Muscle of leg (tissue), 3 donors: ENCODE measurements at regions not wholly inside any gene's neighbourhood (a gene's known extent, or its start where the extent isn't known, plus 50 kb on each side); places are given as distances from the start of the nearest gene placed in this dataset.

Experiments used
- DNase-seq: peaks from one replicate; pipeline ENCODE4 v3.0.0; 2013
- H3K27ac ChIP-seq: one replicate; pipeline ENCODE4 v1.5.1; 2013; ENCODE audit warnings: mild to moderate bottlenecking, low read length, control low read depth
- H3K27me3 ChIP-seq: one replicate; pipeline ENCODE4 v1.6.1; 2013; ENCODE audit warnings: low read length; ENCODE audit not compliant: control insufficient read depth, insufficient read depth
- H3K36me3 ChIP-seq: one replicate; pipeline ENCODE4 v1.6.1; 2013; ENCODE audit warnings: low read length; ENCODE audit not compliant: control insufficient read depth, insufficient read depth
- H3K4me1 ChIP-seq: one replicate; pipeline ENCODE4 v1.6.1; 2013; ENCODE audit warnings: low read length; ENCODE audit not compliant: control insufficient read depth, insufficient read depth
- H3K4me3 ChIP-seq: one replicate; pipeline ENCODE4 v1.5.1; 2013; ENCODE audit warnings: low read length, control low read depth
- H3K9me3 ChIP-seq: replicated peaks from 2 replicates; pipeline ENCODE4 v1.6.1; 2013; ENCODE audit warnings: low read depth, low read length; ENCODE audit not compliant: control insufficient read depth
- WGBS: methylation state at CpG from one replicate; pipeline ENCODE4 v1.1.5; 2013; ENCODE audit warnings: missing lambda C conversion rate; ENCODE audit not compliant: insufficient coverage; 5-methylcytosine and 5-hydroxymethylcytosine counted together

GRCh38 chr2:188897096-188897495 lies 77.1 kb upstream of the COL3A1 start:
- no peak overlapping the region for H3K4me3 ChIP-seq
- no peaks in the 10 kb centered on the region for H3K36me3 ChIP-seq
- WGBS, result 13% methylated on average over 1 of the region's 3 CpGs
- DNase-seq, result peak; percentile 95
- no peaks in the 10 kb centered on the region for H3K4me1 ChIP-seq
- H3K9me3 ChIP-seq, result no peaks in the 10 kb centered on the region
- peak overlapping the region; percentile 81 for H3K27ac ChIP-seq
- no peaks in the 10 kb centered on the region for H3K27me3 ChIP-seq

- WGBS, result no CpG with 5 or more reads among the region's 4 CpGs
- H3K4me3 ChIP-seq, result no peak overlapping the region
- no peaks in the 10 kb centered on the region for H3K4me1 ChIP-seq
- H3K9me3 ChIP-seq, result no peaks in the 10 kb centered on the region
- DNase-seq, result no peak
- no peak overlapping the region for H3K27ac ChIP-seq
- no peaks in the 10 kb centered on the region for H3K27me3 ChIP-seq
- no peaks in the 10 kb centered on the region for H3K36me3 ChIP-seq
These were observed 75.9 kb upstream of the COL3A1 start for GRCh38 chr2:188898261-188898660.

- Histone ChIP-seq H3K36me3 (no peaks in the 10 kb centered on the region), H3K9me3 (no peaks in the 10 kb centered on the region), H3K4me1 (no peaks in the 10 kb centered on the region), H3K27me3 (no peaks in the 10 kb centered on the region), H3K27ac (peak overlapping the region; percentile 81), H3K4me3 (no peak overlapping the region)
- WGBS, result 40% methylated on average over 1 of the region's 3 CpGs
- peak; percentile 82 for DNase-seq
These were observed 71.2 kb upstream of the COL3A1 start for GRCh38 chr2:188902901-188903491.

GRCh38 chr2:188903740-188904139 lies 70.4 kb upstream of the COL3A1 start:
- Histone ChIP-seq H3K4me1 (no peaks in the 10 kb centered on the region), H3K27me3 (no peaks in the 10 kb centered on the region), H3K27ac (no peak overlapping the region), H3K9me3 (no peaks in the 10 kb centered on the region), H3K36me3 (no peaks in the 10 kb centered on the region), H3K4me3 (no peak overlapping the region)
- no peak for DNase-seq
- WGBS, result no CpG with 5 or more reads among the region's 1 CpG

GRCh38 chr2:188909036-188909435 lies 65.1 kb upstream of the COL3A1 start:
- no peak overlapping the region for H3K4me3 ChIP-seq
- H3K4me1 ChIP-seq, result no peaks in the 10 kb centered on the region
- H3K36me3 ChIP-seq, result no peaks in the 10 kb centered on the region
- H3K27ac ChIP-seq, result no peak overlapping the region
- H3K27me3 ChIP-seq, result no peaks in the 10 kb centered on the region
- H3K9me3 ChIP-seq, result no peaks in the 10 kb centered on the region
- 92% methylated on average over 2 of the region's 3 CpGs for WGBS
- no peak for DNase-seq

- Histone ChIP-seq H3K27ac (no peak overlapping the region), H3K27me3 (no peaks in the 10 kb centered on the region), H3K36me3 (no peaks in the 10 kb centered on the region), H3K4me1 (no peaks in the 10 kb centered on the region), H3K4me3 (no peak overlapping the region), H3K9me3 (no peaks in the 10 kb centered on the region)
- DNase-seq, result peak; percentile 90
These were observed 57.4 kb upstream of the COL3A1 start for GRCh38 chr2:188916736-188917135.

GRCh38 chr2:188917632-188918031 lies 56.5 kb upstream of the COL3A1 start:
- WGBS, result 67% methylated on average over 1 of the region's 1 CpG
- no peak for DNase-seq
- no peak overlapping the region for H3K27ac ChIP-seq
- H3K4me1 ChIP-seq, result no peaks in the 10 kb centered on the region
- H3K36me3 ChIP-seq, result no peaks in the 10 kb centered on the region
- H3K27me3 ChIP-seq, result no peaks in the 10 kb centered on the region
- H3K9me3 ChIP-seq, result no peaks in the 10 kb centered on the region
- no peak overlapping the region for H3K4me3 ChIP-seq

- H3K36me3 ChIP-seq, result no peaks in the 10 kb centered on the region
- no peak for DNase-seq
- no peaks in the 10 kb centered on the region for H3K4me1 ChIP-seq
- H3K4me3 ChIP-seq, result no peak overlapping the region
- 100% methylated on average over 1 of the region's 2 CpGs for WGBS
- no peaks in the 10 kb centered on the region for H3K9me3 ChIP-seq
- H3K27me3 ChIP-seq, result no peaks in the 10 kb centered on the region
- no peak overlapping the region for H3K27ac ChIP-seq
These were observed 54.3 kb upstream of the COL3A1 start for GRCh38 chr2:188919824-188920223.

- H3K27ac ChIP-seq, result no peak overlapping the region
- DNase-seq, result no peak
- H3K27me3 ChIP-seq, result no peaks in the 10 kb centered on the region
- H3K4me1 ChIP-seq, result no peaks in the 10 kb centered on the region
- H3K9me3 ChIP-seq, result no peaks in the 10 kb centered on the region
- no peak overlapping the region for H3K4me3 ChIP-seq
- WGBS, result no CpG with 5 or more reads among the region's 1 CpG
- no peaks in the 10 kb centered on the region for H3K36me3 ChIP-seq
These were observed 52.0 kb upstream of the COL3A1 start for GRCh38 chr2:188922191-188922590.
